ENCODE measurements at regions not wholly inside any gene's neighbourhood (a gene's known extent, or its start where the extent isn't known, plus 50 kb on each side); places are given as distances from the start of the nearest gene placed in this dataset.

GRCh38 chr10:124278356-124278755, 140.4 kb downstream of the OAT start:
- TF ChIP-seq NR2C2 (IDR thresholded peaks at IDR 0.05; ENCODE audit: borderline replicate concordance, control insufficient read depth, insufficient read length, low read depth) (no peak), CEBPB (IDR thresholded peaks at IDR 0.05; ENCODE audit: borderline replicate concordance in 1 of 2, low read depth in 2 of 2, low read length in 2 of 2) (no peak)

Data from GM12878 (cell line).